Transverse colon (tissue), 4 donors: ENCODE measurements at regions not wholly inside any gene's neighbourhood (a gene's known extent, or its start where the extent isn't known, plus 50 kb on each side); places are given as distances from the start of the nearest gene placed in this dataset.

ENCODE experiments used
- EP300 ChIP-seq: sonication (generic); formaldehyde crosslinking; IDR thresholded peaks from one replicate; pipeline ENCODE4 v1.6.1; 2017; ENCODE audit warnings: antibody characterized with exemption, low read depth
- POLR2AphosphoS5 ChIP-seq, 3 donors: sonication (generic); formaldehyde crosslinking; IDR thresholded peaks; one replicate each; pipeline ENCODE4 v1.6.1; 2016; ENCODE audit warnings: antibody characterized with exemption in 3 of 3
- TF ChIP-seq, protein P1 (sequence below), 5 experiments: fragments of 200-600 bp in 3 of 5; fragments of 450-650 bp in 2 of 5; sonication (generic) in 3 of 5; IDR thresholded peaks; 1 replicate in 2 of 5; 2 replicates in 3 of 5; pipeline ENCODE4 v1.5.1; 2016 to 2017; ENCODE audit warnings: antibody characterized with exemption in 5 of 5, inconsistent platforms in 3 of 5, mild to moderate bottlenecking in 2 of 5, moderate library complexity in 1 of 5

DNA sequence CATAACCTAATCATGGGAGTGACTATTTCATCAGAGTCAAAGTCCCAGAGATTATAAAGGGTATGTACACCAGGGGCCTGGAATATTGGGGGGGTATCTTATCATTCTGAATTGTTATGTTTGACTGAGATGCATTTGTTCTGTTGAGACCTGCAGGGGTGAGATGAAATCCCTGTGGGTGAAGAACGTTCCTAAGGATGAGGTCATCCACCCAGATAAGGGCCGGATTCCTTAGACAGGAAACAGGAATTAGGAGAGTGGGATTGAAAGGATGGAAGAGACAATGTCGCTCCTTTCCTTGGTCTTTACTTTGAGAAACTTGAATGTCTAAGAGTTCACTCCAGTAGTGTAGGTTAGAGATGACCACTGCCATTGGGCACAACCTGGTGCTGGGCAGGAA lies 54.7 kb downstream of the GAS1 start:
- TF ChIP-seq, protein P1, sequence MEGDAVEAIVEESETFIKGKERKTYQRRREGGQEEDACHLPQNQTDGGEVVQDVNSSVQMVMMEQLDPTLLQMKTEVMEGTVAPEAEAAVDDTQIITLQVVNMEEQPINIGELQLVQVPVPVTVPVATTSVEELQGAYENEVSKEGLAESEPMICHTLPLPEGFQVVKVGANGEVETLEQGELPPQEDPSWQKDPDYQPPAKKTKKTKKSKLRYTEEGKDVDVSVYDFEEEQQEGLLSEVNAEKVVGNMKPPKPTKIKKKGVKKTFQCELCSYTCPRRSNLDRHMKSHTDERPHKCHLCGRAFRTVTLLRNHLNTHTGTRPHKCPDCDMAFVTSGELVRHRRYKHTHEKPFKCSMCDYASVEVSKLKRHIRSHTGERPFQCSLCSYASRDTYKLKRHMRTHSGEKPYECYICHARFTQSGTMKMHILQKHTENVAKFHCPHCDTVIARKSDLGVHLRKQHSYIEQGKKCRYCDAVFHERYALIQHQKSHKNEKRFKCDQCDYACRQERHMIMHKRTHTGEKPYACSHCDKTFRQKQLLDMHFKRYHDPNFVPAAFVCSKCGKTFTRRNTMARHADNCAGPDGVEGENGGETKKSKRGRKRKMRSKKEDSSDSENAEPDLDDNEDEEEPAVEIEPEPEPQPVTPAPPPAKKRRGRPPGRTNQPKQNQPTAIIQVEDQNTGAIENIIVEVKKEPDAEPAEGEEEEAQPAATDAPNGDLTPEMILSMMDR (IDR thresholded peaks at IDR 0.05), result no peak
- TF ChIP-seq POLR2AphosphoS5 (IDR thresholded peaks at IDR 0.05) (no peak), EP300 (no peak)
